Left hindlimb (tissue), 1 donor: ENCODE measurements at regions not wholly inside any gene's neighbourhood (a gene's known extent, or its start where the extent isn't known, plus 50 kb on each side); places are given as distances from the start of the nearest gene placed in this dataset.
"Not testable (repeated sequence)": the region's sequence is repeated elsewhere in the genome, so short reads cannot be mapped to it uniquely, and the experiment has no call there.

ENCODE experiments used
- DNase-seq: peaks from one replicate; pipeline ENCODE4 v3.0.0-alpha.2; 2018

DNA sequence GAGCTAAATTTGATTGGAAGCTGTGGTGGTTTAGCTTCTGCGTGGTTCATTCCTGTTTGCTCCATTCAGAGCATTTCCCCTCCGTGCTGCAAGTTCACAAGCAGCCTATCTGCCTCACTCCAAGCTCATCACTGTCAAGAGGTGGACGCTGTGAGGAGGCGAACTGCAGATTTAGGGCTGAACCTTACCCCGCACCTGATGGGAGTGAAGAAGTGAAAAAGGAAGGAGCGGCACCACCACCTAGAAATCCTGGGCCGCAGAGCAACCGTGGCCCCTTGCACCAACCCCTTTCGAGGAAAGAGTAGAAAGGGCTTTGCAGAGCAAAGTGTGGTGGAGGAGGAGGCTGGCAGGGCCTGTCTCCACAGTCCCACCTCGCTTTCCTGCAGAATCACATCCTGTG is 117.4 kb downstream of the IER5 start:
- DNase-seq = no peak

- DNase-seq = no peak
These were observed 118.0 kb downstream of the IER5 start for GRCh38 chr1:181206513-181206912.

GRCh38 chr1:181206979-181207790 is 118.7 kb downstream of the IER5 start:
- no peak for DNase-seq

DNA sequence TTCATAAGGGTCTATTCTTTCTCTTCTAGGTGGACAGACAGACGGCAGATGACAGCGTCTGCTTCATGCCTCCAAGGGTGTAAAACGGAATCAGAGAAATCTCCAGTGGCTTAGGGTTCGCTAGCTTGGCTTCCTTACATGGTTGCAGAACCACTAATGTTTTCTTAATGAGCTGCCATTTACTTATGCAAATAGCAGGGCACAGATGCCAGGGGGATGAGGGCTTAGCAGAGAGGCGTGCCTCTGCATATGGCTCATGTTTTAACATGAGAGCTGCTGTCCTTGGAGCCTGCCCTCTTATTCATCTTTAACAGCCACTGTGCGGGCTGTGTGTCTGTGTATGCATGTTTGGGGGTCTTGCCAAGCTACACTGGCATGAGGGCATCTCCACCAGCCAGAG is 119.6 kb downstream of the IER5 start:
- no peak for DNase-seq

GRCh38 chr1:181208967-181209366 is 120.5 kb downstream of the IER5 start:
- no peak for DNase-seq

DNA sequence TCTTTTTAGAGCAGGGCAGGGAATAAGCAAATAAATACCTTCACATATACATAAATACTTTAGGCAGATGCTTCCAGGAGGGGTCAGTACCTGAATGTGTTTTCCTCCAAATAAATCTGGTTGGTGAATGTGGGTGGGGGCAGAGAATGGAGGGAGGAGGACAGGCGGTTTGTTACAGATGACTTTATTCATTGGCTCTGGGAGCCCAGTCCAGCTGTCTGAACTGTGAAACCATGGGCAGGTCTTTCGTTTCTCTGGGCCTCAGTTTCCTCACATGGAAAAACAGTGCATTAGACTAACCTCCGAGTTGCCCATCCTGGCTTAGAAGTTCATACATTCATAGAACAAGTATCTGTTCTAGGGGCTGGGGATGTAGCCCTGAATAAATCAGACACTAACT is 124.6 kb downstream of the IER5 start:
- DNase-seq = no peak

DNA sequence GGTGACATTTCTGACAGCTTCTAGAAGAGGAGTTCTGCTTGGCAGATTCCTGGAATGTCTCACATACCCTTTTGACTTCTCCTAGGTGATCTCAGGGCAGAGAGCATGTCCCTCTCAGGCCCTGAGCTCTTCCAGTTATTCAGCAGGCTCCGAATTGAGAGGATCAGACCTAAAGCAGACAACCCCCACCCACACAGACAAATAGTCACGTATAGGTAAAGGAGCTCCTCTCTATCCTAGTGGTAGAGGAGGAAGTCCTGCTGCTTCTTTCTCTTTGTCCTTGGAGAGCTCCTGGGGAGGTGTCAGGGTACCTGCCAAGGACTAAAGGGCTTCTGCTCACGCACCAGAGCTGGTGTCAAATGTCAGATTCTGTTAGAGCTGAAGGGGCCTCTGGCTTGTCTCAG is 128.1 kb downstream of the IER5 start:
- no peak for DNase-seq

DNA sequence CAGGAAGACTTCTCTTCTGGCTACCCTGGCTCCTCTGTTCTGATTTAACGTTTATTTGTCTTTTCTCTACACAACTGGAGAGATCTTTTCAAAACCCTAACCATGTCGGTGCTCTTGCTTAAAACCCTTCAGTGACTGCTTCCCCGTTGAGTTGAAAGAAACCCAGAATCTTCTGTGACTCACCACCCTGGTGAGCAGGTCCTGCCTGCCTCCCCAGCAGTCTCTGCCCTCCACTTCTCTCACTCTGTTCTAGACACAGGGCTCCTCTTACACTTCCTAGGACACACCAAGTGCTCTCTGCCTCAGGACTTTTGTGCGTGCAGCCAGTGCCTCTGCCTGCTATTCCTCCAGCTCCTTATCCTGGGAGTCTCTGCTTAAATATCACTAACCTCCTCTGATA is 131.4 kb downstream of the IER5 start:
- DNase-seq = no peak

DNA sequence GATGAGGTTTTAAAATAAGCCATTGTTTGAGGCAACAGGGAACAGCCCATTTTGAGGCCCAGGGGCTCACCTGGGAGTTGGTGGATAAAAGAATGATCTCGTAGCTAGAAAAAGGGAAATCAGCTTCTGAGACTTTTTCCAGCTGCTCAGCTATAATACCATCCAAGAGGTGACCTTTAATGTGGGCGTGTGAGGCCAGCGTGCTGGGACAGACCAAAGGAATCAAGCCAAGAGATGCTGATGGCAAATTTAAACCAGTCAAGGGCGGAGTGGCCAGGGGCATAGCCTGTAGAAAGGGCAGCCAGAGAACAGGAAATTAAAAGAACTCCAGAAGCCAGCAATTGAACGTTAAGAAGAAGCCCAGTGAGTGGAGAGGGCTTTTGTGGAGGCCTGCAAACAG is 132.6 kb downstream of the IER5 start:
- no peak for DNase-seq

- DNase-seq = no peak
These were observed 134.5 kb downstream of the IER5 start for GRCh38 chr1:181222972-181223505.

DNA sequence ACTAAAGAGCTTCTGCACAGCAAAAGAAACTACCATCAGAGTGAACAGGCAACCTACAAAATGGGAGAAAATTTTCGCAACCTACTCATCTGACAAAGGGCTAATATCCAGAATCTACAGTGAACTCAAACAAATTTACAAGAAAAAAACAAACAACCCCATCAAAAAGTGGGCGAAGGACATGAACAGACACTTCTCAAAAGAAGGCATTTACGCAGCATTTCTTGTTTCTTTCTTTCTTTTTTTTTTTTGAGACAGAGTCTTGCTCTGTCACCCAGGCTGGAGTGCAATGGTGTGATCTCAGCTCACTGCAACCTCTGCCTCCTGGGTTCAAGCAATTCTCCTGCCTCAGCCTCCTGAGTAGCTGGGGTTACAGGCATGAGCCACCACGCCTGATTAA is 138.2 kb downstream of the IER5 start:
- not testable (repeated sequence) for DNase-seq

DNA sequence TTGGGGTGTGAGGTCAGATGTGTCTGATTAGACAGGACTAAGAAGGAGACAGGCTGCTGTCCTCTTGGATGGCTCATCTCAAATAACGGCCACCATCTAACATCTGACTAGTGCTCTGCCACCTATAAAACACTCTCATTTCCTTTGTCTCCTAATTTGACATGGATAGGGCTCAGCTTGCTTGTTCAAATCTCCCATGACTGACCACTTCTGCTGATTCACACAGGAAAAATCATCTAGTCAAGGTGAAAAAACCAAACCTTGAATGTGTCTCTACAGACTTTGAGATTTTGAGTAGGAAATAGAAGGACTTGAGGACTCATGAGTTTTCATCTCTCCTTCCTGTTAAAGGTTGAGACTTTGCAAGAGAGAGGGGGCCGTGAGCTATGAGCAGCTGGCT is 150.6 kb downstream of the IER5 start:
- no peak for DNase-seq

DNA sequence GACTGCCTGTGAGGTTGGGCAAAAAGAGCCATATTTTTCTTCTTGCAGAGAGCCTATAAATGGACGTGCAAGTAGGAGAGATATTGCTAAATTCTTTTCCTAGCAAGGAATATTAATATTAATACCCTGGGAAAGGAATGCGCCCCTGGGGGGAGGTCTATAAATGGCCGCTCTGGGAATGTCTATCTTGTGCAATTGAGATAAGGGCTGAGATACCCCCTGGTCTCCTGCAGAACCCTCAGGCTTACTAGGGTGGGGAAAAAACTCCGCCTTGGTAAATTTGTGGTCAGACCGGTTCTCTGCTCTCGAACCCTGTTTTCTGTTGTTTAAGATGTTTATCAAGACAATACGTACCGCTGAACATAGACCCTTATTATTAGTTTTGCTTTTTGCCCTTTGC is 157.8 kb downstream of the IER5 start:
- not testable (repeated sequence) for DNase-seq

DNA sequence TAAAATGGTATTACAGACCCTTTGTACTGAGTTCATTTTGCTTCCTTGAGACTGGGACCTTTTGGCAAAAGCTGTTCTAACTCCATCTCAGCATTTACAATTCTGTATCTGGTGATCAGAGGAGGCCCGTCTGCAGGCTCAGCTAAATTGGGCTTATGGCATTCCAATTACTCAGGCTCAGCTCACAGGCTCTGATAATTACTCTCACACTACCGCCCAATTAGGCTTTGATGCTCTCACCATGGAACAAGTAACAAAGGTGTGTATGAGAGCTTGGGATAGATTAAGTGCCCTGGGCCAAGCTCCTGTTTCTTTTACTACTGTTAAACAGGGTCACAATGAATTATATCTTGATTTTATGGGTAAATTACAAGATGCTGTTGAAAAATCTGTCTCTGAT is 159.9 kb downstream of the IER5 start:
- DNase-seq = not testable (repeated sequence)

DNA sequence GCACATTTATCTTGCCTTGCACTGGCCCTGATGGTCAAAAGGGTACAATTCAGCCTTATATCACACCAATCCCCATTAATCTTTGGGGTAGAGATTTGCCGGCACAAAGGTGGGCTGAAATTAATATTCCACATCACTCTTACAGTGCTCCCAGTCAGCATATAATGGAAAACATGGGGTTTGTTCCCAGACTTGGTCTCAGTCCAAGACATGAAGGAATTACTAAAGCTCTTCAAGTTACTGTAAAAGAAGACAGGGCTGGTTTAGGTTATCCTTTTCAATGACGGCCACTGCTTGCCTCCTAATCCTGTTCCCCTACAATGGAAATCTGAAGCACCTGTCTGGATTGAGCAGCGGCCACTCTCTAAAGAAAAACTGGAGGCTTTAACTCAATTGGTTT is 160.7 kb downstream of the IER5 start:
- no peak for DNase-seq

DNA sequence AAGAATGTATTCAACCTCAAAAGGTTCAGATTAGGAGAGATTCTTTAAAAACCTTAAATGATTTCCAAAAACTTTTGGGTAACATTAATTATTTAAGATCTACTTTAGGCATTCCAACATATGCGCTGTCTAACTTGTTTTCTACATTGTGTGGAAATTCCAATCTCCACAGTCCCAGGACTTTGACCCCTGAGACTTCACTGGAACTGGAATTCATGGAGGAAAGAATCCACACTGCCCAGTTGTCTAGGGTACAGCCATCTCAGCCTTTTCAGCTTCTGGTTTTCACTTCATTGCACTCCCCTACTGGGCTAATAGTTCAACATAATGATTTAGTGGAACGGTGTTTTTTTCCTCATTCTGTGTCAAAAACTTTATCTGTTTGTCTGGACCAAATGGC is 161.5 kb downstream of the IER5 start:
- no peak for DNase-seq

DNA sequence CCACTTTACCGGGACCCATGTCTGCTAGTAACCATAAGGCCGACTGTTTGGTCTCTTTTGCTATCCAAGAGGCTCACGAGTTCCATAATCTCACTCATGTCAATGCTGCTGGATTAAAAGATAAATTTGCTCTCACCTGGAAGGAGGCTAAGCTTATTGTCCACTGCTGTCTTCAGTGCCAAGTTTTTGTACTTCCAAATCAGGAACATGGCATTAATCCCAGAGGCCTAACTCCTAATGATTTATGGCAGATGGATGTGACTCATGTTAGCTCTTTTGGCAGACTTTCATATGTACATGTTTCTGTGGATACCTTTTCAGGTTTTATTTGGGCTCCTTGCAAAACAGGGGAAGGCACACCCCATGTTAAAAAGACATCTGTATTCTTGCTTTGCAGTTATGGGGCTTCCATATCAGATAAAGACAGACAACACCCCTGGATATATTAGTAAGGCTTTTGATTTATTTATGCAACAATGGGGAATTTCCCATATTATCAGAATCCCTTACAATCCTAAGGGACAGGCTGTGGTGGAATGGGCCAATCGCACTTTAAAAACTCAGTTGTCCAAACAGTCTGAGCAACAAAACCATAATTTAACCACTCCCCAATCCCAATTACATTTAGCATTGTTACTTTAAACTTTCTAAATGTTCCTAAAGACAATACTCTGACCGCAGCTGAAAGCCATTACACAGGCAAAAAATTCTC is 162.7 kb downstream of the IER5 start:
- no peak for DNase-seq

- DNase-seq = no peak
These were observed 163.2 kb downstream of the IER5 start for GRCh38 chr1:181251713-181252075.

DNA sequence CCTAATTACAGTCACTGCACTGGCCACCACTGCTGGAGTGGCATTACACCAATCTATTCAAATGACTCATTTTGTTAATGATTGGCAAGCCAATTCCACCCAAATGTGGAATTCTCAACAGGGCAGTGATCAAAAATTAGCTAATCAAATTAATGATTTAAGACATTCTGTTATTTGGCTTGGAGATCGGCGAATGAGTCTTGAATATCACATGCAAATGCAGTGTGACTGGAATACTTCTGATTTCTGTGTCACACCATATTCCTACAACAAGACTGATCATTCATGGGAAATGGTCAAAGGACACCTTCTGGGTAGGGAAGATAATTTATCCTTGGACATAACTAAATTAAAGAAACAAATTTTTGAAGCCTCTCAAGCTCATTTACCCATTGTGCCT is 165.1 kb downstream of the IER5 start:
- not testable (repeated sequence) for DNase-seq

- DNase-seq = no peak
These were observed 166.9 kb downstream of the IER5 start for GRCh38 chr1:181255270-181255929.

GRCh38 chr1:181257117-181257516 is 168.6 kb downstream of the IER5 start:
- DNase-seq = no peak

GRCh38 chr1:181259026-181259745 is 170.7 kb downstream of the IER5 start:
- no peak for DNase-seq

DNA sequence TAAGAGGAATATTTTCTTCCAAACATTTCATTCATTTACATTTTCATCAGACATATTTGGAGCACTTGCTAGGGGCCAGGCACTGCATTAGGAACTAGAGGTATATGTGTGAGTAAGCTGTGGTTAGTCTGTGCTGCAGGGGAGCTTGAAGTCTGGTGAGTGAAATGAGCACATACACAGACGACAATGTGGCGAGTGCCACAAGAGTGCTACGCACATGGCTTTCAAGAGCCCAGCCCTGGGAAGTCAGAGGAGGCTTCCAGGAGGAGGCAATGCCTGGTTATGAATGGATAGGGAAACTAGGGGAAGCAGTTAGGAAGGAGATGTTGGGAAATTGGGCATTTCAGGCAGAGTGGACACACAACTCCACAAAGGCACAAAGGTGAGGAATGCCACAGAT is 171.8 kb downstream of the IER5 start:
- DNase-seq = no peak
